ENCODE measurements at regions not wholly inside any gene's neighbourhood (a gene's known extent, or its start where the extent isn't known, plus 50 kb on each side); places are given as distances from the start of the nearest gene placed in this dataset.

GRCh38 chr12:46930101-46930500 is 104.3 kb upstream of the SLC38A4 start:
- TF ChIP-seq CTCF (IDR thresholded peaks at IDR 0.05; ENCODE audit: low read depth, low read length) (no peak), EZH2phosphoT487 (IDR thresholded peaks at IDR 0.05; ENCODE audit: low read depth) (no peak)
